Fibroblast of skin of right biceps (primary cell): ENCODE measurements at regions not wholly inside any gene's neighbourhood (a gene's known extent, or its start where the extent isn't known, plus 50 kb on each side); places are given as distances from the start of the nearest gene placed in this dataset.
"Not testable (repeated sequence)": the region's sequence is repeated elsewhere in the genome, so short reads cannot be mapped to it uniquely, and the experiment has no call there.

Source experiments
- DNase-seq: peaks from one replicate; pipeline ENCODE4 v3.0.0-alpha.2; 2013

DNA sequence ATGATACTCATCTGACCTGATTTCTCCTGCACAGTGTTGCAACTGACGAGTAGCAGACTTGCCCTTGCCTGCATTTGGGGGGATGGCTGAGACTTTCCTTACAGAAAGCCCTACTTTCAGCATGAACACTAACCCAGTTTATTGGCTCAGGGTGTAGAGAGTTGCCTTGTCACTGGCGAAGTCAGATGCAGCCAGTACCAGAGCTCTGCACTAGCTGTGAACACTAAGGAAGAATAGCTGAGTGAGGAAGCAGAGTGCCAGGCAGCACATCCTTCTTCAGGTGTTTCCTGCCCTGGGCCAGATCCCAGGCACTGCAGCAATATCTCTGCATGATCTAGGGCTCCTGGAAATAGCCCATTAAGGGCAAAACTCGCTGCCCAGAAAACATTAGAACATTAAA lies 154.0 kb upstream of the SYNPR start:
- no peak for DNase-seq

DNA sequence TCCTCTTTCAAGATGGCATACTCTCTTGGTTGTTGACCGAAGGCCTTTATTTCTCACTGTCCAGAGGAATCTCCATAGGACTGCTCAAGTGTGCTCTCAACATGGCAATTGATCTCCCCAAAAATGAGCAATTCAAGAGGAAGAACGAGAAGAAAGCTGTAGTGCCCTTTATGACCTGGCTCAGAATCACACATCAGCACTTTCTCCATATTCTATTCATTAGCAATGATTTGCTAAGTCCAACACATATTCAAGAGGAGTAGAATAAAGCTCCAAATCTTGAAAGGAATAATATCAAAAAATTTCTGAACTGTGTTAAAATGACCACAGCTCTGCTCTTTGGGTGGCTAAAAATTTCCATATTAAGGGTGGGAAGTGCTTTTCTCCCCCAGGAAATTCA lies 151.6 kb upstream of the SYNPR start:
- no peak for DNase-seq

DNA sequence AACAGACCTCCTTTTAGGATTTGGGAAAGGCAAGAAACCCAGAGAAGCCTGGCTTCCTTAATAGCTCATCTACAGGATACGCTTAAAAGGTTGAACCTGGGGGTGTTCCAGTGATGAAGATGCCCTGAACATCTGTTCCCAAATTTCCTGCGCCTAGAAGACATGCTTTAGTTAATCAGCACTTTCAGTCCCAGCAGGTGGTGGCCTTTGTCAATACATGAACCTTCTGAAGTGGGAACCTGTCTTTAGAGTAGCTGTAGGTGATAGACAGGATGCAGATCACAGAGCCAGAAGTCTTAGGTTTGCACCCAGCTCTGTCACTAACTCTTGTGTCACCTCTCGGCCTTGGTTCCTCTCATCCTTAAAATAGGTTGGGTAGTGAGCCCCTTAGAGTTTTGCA lies 149.7 kb upstream of the SYNPR start:
- no peak for DNase-seq

DNA sequence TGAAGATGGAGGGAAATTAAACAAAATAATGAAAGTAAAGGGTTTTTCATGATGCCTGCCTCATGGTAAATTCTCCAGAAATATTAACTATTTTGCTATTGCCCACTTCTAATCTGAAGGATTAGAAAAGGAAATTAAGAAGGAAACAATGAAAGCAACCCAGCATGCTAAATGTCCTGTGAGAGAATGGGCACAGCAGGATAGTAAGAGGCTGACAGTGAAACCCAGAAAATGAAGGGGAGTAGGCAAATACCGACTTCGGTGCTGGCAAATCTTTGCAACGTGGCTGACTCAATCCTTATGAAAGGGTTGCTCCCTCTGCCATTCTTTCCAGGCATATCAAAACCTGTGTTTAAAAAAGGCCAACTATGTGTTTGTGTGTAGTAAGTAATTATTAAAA lies 147.5 kb upstream of the SYNPR start:
- no peak for DNase-seq

DNA sequence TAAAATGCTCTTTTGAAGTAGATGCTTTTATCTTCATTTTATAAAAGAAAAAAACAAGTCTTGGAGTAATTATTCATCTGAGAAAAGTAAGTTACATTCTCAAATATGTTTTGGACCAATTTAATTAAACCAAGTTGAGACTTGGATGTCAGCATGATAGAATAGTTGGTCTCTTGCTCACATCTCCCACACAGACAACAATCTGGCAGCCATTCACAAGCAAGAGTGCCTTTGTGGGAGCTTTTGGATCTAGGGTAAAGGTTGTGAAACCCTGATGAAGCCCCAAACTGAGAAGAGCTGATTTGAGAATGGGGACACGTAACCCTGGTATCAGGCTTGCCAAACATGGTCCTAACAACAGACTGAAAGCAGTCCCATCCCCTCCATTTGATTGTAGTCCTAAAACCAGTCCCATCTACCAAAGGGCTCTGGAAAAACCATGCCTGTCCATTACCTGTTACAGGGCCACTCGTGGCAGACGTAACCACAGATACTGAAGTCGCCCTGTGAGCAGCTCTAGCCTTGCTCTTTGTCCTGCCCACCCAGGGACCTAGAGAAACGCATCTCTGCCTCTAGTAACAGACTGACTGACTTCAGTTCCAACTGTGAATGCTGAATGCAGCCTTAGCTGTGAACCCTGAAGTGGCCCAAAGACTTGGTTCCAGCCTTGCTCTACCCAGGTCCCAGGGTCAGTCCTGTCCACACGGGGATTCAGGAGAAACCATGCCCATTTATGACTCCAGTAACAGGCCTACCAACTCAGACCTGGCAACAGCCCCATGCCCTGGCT lies 145.5 kb upstream of the SYNPR start:
- DNase-seq: peak; percentile 56

DNA sequence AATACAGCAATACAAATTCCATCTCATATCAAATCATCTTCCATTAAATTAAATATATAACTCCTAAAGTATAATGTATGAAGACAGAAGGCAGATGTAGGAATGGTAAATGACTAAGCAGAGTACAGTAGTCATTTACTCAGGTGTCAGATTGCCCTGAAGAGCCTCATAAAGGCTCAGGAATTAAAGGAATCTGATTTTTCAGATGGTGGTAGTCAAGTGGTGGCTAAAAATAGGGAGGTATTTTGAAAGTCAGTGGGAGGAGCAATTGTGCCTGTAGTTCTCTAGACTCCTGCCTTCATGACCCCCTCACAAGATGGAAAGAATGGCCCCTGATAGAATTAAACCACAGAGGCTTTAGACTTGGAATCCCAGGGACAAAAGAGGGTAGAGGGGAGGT lies 142.7 kb upstream of the SYNPR start:
- peak; percentile 81 for DNase-seq

DNA sequence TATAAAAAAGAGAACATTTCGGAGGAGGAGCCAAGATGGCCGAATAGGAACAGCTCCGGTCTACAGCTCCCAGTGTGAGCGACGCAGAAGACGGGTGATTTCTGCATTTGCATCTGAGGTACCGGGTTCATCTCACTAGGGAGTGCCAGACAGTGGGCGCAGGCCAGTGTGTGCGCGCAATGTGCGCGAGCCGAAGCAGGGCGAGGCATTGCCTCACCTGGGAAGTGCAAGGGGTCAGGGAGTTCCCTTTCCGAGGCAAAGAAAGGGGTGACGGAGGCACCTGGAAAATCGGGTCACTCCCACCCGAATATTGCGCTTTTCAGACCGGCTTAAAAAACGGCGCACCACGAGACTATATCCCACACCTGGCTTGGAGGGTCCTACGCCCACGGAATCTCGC lies 141.9 kb upstream of the SYNPR start:
- not testable (repeated sequence) for DNase-seq

DNA sequence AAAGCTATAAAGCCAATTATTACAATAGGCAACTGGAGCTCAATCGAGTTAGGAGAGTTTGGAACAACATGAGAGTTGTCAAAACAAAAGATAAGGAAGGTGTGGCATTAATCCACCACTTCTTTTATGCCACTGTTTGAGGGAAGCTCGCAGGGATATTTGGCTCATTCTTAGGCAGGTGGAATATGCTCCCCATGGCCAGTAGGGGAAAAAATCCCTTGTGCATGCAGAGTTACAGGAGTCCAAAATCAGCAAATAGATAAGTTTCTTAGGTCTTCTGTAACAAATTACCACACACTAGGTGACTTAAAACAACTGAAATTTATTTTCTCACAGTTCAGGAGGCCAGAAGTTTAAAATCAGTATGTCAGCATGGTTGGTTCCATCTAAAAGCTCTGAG lies 135.4 kb upstream of the SYNPR start:
- DNase-seq: no peak

DNA sequence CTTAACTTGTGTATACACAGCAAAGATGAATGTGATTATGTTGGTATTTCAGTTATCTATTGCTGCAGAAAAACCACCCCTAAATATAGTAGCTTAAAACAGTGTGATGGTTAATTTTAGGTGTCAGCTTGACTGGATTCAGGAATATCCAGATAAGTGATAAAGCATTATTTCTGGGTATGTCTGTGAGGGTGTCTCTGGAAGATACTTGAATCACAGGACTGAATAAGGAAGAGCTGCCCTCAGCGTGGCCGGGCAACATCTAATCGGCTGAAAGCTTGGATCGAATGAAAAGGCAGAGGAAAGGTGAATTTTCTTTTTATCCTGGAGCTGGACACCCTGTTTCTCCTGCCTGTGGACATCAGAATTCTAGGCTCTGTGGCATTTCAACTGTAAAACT lies 132.0 kb upstream of the SYNPR start:
- DNase-seq: no peak

DNA sequence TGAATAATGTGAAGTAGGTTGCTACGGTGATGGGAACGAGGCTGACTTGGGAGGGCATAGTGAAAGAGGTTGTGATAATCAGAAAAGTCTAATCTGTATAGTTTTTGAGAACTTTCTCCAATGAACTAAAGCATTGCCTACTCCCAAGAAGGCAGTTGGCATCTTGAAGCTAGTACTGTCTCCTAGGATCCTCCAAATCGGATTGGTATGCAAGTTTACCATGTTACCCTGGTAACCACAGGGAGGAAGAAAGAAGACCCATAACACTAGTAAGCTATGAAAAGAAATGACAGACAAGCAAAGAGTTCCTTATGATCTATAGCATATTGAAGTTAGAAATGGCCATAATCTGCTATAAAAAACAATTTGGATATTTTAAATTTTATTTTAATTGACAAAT lies 127.2 kb upstream of the SYNPR start:
- DNase-seq: no peak

DNA sequence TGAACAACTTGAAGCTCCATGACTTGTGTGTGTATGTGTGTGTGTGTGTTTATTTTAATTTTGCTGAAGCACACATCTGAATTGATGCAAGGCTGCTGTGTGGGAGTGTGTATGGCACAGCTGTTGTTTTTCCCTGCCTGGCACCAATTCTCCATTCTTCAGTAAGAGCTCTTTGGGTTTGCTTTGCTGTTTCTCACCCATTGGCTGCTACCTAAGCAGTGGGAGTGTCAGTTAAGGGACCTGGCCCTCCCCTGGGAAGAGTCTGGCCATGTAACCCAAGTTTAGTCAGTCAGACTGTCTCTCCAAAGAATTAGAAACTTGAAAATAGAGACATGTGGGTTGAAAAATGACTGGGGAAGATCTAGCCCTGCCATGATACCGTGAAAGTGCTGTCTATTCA lies 126.2 kb upstream of the SYNPR start:
- no peak for DNase-seq

DNA sequence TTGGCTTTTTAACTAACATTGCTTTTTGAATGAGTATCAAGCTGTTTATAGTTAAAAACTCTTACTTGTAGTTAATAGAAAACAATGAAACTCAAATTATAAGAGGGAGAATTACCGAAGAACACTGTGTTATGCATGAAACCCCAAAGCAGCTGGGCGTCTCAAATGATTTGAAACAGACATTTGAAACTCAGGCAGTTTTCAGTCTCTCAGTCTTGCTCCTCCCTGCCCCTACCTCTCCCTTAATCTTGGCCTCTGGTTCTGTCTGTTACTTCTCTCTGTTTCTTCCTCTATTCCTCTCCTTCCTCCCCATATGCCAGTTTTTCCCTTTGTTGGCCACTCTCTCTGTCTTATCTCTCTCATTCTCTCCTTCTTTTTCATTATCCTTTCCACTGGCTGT lies 118.3 kb upstream of the SYNPR start:
- no peak for DNase-seq

DNA sequence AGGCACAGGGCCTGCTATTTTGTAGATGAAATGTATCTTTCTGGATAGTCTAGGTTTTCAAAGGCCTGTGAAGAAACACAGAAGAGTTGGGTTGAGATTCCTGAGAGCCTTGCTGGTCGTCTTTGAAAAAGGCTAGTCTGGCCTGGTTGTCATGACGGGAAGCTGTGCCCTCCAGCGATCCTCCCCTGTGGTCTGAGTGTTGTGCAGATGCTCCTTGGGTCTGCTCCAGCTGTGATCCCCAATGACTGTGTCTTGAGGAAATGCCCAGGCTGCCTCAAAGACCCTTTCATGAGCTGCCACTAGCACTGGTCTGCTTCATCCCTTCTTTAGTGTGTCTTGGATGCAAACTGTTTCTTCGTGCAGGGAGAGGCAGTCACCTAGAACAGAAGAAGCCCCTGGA lies 111.0 kb upstream of the SYNPR start:
- no peak for DNase-seq

DNA sequence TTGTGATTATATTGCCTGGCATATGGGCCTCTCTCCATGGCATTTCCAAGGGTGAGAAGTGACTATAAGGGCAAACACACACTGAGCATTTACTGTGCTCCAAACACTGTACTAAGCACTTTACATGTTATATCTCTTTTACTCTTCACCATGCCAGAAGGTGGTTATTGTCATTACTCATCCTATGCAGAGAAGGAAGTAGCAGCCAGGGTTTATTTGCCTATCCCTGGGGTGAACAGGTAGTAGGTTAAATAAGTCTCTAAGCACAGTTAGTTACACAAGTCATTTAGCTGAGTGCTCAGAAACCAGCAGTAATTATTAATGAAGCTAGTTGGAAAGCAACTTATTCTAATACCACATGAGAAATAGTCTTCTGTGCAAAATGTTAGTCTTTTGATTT lies 109.9 kb upstream of the SYNPR start:
- no peak for DNase-seq

DNA sequence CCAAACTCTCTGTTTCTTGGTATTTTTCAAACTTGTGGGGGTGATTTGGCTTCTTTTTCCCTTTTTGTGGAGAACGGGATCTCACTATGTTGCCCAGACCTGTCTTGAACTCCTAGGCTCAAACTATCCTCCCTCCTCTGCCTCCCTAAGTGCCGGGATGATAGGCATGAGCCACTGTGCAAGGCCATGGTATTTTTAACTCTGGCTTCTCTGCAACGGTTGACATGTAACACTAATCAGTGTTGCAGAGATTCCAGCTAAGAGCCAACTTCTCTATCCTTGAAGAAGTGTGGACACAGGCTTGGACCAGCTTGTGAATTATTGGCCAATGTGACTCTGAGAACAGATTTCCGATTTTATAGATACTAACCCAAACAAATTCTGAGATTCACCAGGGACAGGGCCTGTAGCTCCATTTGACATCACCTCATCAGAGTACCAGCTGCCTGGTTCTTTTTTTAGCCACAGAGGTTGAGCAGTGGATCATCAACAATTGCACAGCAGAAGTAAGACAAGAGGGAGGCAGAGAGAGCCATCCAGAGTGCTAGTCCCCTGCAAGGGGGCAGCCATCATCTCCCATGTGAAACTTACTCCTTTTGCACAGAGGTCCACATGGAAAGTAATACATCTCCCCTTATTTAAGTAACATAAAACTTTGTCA lies 98.1 kb upstream of the SYNPR start:
- DNase-seq: no peak

DNA sequence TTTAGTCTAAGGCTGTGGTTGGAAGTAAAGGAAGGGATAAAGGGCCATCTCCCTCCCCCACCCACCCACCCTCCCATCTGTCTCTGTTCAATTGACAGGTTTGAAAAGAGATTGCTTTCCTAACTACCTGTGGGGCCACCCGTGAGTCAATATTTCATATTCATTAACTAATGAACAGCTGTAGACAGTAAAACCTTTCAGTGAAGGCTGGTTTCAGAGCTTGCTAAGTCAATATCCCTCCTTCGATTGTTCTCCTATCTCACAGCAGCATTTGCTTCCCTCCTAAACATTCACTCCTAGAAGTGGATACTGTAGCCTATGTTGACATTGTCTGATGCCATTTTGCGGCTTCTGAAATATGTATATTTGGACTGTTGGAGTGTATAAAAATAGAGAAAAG lies 85.9 kb upstream of the SYNPR start:
- DNase-seq: no peak

DNA sequence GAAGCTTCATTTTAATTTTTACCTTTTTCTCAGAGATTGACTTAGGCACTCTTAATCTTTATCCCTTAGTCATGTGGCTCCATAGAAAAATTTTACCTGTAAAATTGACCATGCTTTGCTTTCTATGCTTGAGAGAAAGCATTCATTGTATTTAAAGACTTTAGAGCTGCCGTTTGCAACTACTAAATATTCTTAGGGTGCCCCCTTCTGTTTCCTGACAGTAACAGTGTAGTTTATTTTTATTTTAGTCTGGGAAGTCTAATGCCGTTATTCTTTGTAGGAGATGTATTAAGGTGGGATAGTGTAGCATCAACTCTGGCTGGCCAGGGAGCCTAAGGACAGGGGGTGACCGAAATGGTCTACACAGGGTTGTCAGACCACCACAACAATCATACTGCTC lies 84.5 kb upstream of the SYNPR start:
- DNase-seq: peak; percentile 41

DNA sequence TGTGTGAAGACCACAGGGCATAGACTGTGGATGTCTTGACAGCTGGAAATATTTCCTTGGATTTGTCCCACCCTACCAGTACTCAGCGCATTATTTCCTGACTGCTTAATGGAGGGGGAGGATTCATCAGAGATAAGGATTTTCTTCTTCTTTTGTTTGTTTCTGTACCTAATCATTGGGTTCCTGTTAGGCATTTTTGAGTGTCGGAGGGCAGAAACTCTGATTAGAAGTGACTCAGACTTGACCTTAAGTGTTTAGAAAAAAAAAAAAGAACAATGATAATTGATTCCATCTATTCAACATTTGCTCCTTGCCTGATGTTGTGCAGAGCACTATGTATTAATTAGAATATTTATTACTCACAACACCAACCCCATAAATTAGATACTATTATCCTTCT lies 78.5 kb upstream of the SYNPR start:
- DNase-seq: no peak

DNA sequence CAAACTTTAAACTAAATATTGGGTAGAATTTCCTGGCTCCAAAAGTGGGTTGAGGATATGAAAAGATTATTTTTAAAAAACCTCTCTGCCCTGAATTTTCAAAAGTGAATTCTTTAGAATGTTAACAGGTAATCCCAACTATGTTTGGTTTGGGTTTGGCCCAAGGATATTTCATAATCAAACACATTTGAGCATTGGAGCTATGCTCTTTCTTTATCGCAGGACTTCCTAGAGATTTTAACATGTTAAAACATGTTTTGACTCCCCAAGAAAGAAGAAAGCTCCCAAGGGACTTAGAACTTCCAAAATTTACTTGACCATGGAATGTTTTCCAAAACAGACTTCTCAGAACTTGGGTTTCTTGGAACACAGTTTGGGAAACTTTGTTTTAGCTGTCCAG lies 75.6 kb upstream of the SYNPR start:
- no peak for DNase-seq

DNA sequence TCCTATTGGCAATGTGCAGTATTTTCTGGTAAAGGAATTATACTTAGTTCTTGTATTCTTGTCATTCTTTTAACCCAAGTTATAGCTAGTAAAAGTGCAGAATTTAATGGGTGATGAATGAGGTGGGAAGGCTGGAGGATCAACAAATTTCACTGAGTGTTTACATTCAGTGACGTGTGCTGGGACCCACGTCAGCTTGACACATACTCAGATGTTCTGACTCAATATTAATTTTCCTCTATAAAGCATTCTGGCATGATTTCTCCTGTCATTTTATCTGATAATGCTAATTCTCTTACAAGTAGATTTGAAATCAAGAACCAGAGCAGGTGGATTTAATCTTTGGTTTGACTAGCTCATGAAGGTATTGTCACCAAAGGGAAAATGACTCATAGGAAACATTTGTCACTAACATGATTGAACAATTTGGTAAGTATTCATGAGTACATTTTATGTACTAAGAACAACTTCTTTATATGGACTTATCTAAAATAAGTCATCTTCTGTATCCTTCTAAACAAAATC lies 71.0 kb upstream of the SYNPR start:
- peak; percentile 10 for DNase-seq

DNA sequence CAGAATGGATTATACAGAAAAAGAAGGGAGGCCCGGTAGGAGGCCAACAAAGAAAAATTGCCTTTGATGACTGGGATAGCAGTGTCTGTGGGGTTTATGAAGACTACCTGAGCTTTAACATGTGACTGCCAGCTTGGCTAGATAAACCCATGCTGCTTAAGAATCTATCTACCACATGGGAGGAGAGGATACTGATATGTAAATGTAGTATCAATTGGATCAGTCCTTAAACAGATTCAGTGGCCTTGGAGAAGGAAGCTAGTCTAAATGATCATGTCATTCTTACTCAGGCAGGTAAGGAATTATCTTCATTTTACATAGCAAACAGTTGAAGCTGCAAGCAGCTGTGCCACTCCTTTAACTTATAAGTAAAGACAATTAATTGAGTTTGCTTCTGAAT lies 50.0 kb upstream of the SYNPR start:
- no peak for DNase-seq
